BLaER1 treated with 17β-estradiol and CSF1 and Interleukin-3, amounts not matched to agents 10 nM and 100 nM (cell line): ENCODE measurements at regions not wholly inside any gene's neighbourhood (a gene's known extent, or its start where the extent isn't known, plus 50 kb on each side); places are given as distances from the start of the nearest gene placed in this dataset.

ENCODE experiments used
- H3K27ac ChIP-seq, 11 experiments: shearing (Covaris generic); formaldehyde crosslinking; 2 replicates each; pipeline ENCODE4 v1.8.1; 2022
- H3K27me3 ChIP-seq, 11 experiments: shearing (Covaris generic); formaldehyde crosslinking; 2 replicates each; pipeline ENCODE4 v1.8.1; 2022
- H3K36me3 ChIP-seq, 11 experiments: shearing (Covaris generic); formaldehyde crosslinking; 2 replicates each; pipeline ENCODE4 v1.8.1; 2022
- H3K4me1 ChIP-seq, 10 experiments: shearing (Covaris generic); formaldehyde crosslinking; 2 replicates each; pipeline ENCODE4 v1.8.1; 2022
- H3K4me2 ChIP-seq, 11 experiments: shearing (Covaris generic); formaldehyde crosslinking; 2 replicates each; pipeline ENCODE4 v1.8.1; 2022
- H3K4me3 ChIP-seq, 10 experiments: shearing (Covaris generic); formaldehyde crosslinking; 2 replicates each; pipeline ENCODE4 v1.8.1; 2022
- H3K9ac ChIP-seq, 11 experiments: shearing (Covaris generic); formaldehyde crosslinking; 2 replicates each; pipeline ENCODE4 v1.8.1; 2022
- H3K9me3 ChIP-seq, 11 experiments: shearing (Covaris generic); formaldehyde crosslinking; replicated peaks in 1 of 11; 2 replicates each; pipeline ENCODE4 v1.8.1; 2022
- H4K20me1 ChIP-seq, 11 experiments: shearing (Covaris generic); formaldehyde crosslinking; 2 replicates each; pipeline ENCODE4 v1.8.1; 2022
- Cebpa-rat ChIP-seq, 11 experiments: shearing (Covaris generic); IDR thresholded peaks; 2 replicates each; pipeline ENCODE4 v1.8.1; 2022

GRCh38 chr1:58430421-58431275, 115.9 kb downstream of the OMA1 start:
- Histone ChIP-seq H3K4me2 (no peak overlapping the region), H3K36me3 (no peaks in the 10 kb centered on the region), H3K4me1 (peaks cover 0 to 39% (median 11%) of the 10 kb centered on the region in 10 experiments; a peak in 13 of 20 replicates), H3K27me3 (no peaks in the 10 kb centered on the region), H3K9ac (no peak overlapping the region), H4K20me1 (no peaks in the 10 kb centered on the region), H3K27ac (no peak overlapping the region), H3K9me3 (no peaks in the 10 kb centered on the region), H3K4me3 (no peak overlapping the region)
- TF ChIP-seq Cebpa-rat (IDR thresholded peaks at IDR 0.05) = no peak

- Histone ChIP-seq H3K4me3 (no peak overlapping the region), H3K27ac (no peak overlapping the region), H3K4me1 (peaks cover 0 to 16% (median 13%) of the 10 kb centered on the region in 10 experiments; a peak in 14 of 20 replicates), H4K20me1 (no peaks in the 10 kb centered on the region), H3K36me3 (no peaks in the 10 kb centered on the region), H3K4me2 (no peak overlapping the region), H3K9me3 (no peaks in the 10 kb centered on the region), H3K27me3 (no peaks in the 10 kb centered on the region), H3K9ac (no peak overlapping the region)
- TF ChIP-seq Cebpa-rat (IDR thresholded peaks at IDR 0.05) = no peak
Measured at GRCh38 chr1:58426918-58427317, 119.6 kb downstream of the OMA1 start.

DNA sequence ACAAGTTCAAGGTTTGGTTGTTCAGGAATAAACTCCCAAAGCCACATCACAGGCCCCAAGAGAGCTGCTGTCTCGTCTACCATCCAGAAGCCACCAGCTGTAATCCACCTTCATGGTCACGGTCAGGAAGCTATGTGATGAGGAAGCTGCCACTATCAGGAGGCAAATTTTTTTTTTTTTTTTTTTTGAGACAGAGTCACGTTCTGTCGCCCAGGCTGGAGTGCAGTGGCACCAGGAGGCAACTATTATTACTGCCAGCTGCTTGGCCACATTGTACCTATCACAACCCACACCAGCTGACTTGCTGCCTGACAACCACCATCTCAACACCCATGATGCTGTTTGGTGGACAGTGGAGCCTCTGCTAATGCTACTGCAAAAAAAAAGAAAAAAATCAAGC, 124.1 kb downstream of the OMA1 start:
- no peaks in the 10 kb centered on the region for H3K9me3 ChIP-seq
- H3K4me3 ChIP-seq = no peak overlapping the region
- no peaks in the 10 kb centered on the region for H4K20me1 ChIP-seq
- no peak overlapping the region for H3K9ac ChIP-seq
- no peaks in the 10 kb centered on the region for H3K27me3 ChIP-seq
- TF ChIP-seq Cebpa-rat (IDR thresholded peaks at IDR 0.05) = no peak
- no peak overlapping the region for H3K27ac ChIP-seq
- H3K4me1 ChIP-seq = peaks cover 0 to 22% (median 13%) of the 10 kb centered on the region in 10 experiments; a peak in 11 of 20 replicates
- peak overlapping the region in 7 of 11 experiments; percentile 2 to 58 (median 43); a peak in 13 of 22 replicates for H3K4me2 ChIP-seq
- H3K36me3 ChIP-seq = no peaks in the 10 kb centered on the region

GRCh38 chr1:58418283-58419228, 128.0 kb downstream of the OMA1 start:
- TF ChIP-seq Cebpa-rat (IDR thresholded peaks at IDR 0.05) = no peak
- Histone ChIP-seq H3K27ac (no peak overlapping the region), H3K36me3 (no peaks in the 10 kb centered on the region), H3K4me3 (no peak overlapping the region), H3K9ac (no peak overlapping the region), H3K4me2 (no peak overlapping the region), H3K27me3 (no peaks in the 10 kb centered on the region), H4K20me1 (no peaks in the 10 kb centered on the region), H3K9me3 (no peaks in the 10 kb centered on the region), H3K4me1 (peaks cover 0 to 22% (median 13%) of the 10 kb centered on the region in 10 experiments; a peak in 11 of 20 replicates)

DNA sequence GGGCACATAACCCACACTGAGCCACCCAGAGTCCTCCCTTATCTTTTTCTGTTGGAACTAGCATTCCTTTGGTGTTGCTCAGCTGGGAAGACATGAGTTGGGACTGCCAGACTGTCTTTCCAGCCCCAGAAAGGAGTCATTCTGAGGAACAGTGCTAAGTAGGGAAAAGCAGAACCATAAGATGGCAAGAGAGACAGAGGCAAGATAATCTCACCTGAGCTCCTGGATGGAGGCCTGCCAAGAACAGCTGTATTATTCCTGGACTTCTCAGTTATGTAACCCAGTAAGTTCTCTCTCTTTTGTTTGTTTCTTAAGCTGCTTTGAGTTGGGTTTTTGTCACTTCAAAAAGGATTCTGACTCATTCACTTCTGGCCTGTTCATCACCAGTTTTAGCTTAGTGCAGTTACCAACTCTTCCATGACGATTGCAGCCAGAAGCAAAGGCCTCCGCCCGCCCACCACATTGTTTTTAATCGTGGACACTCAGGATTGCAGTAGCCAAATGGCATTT, 134.4 kb downstream of the OMA1 start:
- no peak overlapping the region for H3K27ac ChIP-seq

DNA sequence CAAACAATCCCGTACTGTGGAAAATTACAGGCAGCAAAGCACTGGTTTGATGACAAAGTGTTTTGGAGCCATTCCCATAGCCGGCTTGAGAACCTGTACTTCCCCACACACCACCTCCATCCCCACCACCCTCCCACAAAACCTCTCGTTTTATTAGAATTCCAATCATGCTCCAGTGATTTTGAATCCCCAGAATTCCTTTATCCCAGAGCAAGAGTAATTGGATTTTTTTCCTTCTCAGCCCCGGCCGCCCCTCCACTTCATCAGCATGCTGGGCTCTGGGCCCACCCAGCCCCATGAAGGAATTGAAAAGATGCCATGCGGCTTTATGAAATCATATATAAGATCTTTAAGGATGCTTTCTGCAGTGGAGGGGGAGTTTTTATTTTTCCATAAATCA, 136.6 kb downstream of the OMA1 start:
- no peak overlapping the region for H3K27ac ChIP-seq
- no peak overlapping the region for H3K4me3 ChIP-seq
- H3K36me3 ChIP-seq = no peaks in the 10 kb centered on the region
- no peak overlapping the region for H3K4me2 ChIP-seq
- H3K9ac ChIP-seq = no peak overlapping the region
- no peaks in the 10 kb centered on the region for H4K20me1 ChIP-seq
- no peaks in the 10 kb centered on the region for H3K27me3 ChIP-seq
- no peak for TF ChIP-seq Cebpa-rat (IDR thresholded peaks at IDR 0.05)
- no peaks in the 10 kb centered on the region for H3K4me1 ChIP-seq
- no peaks in the 10 kb centered on the region for H3K9me3 ChIP-seq

More for the DNA sequence above, 134.4 kb downstream of the OMA1 start:
- Histone ChIP-seq H3K4me1 (no peaks in the 10 kb centered on the region), H3K4me3 (no peak overlapping the region), H3K4me2 (no peak overlapping the region), H4K20me1 (no peaks in the 10 kb centered on the region), H3K27me3 (no peaks in the 10 kb centered on the region), H3K9ac (no peak overlapping the region), H3K36me3 (no peaks in the 10 kb centered on the region), H3K9me3 (no peaks in the 10 kb centered on the region)
- TF ChIP-seq Cebpa-rat (IDR thresholded peaks at IDR 0.05) = no peak

GRCh38 chr1:58409336-58409735, 137.2 kb downstream of the OMA1 start:
- Histone ChIP-seq H3K4me3 (no peak overlapping the region), H3K4me2 (no peak overlapping the region), H3K27ac (no peak overlapping the region), H3K27me3 (no peaks in the 10 kb centered on the region), H4K20me1 (no peaks in the 10 kb centered on the region), H3K4me1 (no peaks in the 10 kb centered on the region), H3K9me3 (no peaks in the 10 kb centered on the region), H3K36me3 (no peaks in the 10 kb centered on the region), H3K9ac (no peak overlapping the region)
- TF ChIP-seq Cebpa-rat (IDR thresholded peaks at IDR 0.05) = no peak

GRCh38 chr1:58406301-58407071, 140.0 kb downstream of the OMA1 start:
- no peak overlapping the region for H3K4me3 ChIP-seq
- H3K27me3 ChIP-seq = no peaks in the 10 kb centered on the region
- H3K9ac ChIP-seq = no peak overlapping the region
- no peaks in the 10 kb centered on the region for H3K9me3 ChIP-seq
- H3K27ac ChIP-seq = no peak overlapping the region
- no peak for TF ChIP-seq Cebpa-rat (IDR thresholded peaks at IDR 0.05)
- H3K36me3 ChIP-seq = no peaks in the 10 kb centered on the region
- H3K4me2 ChIP-seq = no peak overlapping the region
- no peaks in the 10 kb centered on the region for H3K4me1 ChIP-seq
- no peaks in the 10 kb centered on the region for H4K20me1 ChIP-seq

DNA sequence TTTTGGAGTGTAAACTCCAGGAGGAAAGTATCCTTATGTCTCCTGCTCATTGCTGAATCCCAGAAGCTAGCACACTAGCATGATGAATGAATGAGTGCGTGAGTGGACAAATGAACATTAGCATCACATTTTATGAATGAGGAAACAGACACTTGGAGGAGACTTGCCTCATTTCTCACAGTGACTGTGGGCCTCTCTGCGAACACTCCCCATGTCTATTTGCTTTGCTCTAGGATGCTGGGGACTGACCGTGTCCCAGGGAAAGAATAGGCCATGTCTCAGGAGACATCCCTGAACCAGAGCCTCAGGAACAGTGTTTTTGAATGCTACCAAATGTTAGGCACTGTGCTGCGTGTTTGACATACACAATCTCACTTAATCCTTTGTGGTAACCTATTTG, 140.9 kb downstream of the OMA1 start:
- Histone ChIP-seq H3K9me3 (no peaks in the 10 kb centered on the region), H3K4me1 (no peaks in the 10 kb centered on the region), H4K20me1 (no peaks in the 10 kb centered on the region), H3K9ac (no peak overlapping the region), H3K27ac (no peak overlapping the region), H3K36me3 (no peaks in the 10 kb centered on the region), H3K27me3 (no peaks in the 10 kb centered on the region), H3K4me3 (no peak overlapping the region), H3K4me2 (no peak overlapping the region)
- TF ChIP-seq Cebpa-rat (IDR thresholded peaks at IDR 0.05) = no peak
